ENCODE measurements at regions not wholly inside any gene's neighbourhood (a gene's known extent, or its start where the extent isn't known, plus 50 kb on each side); places are given as distances from the start of the nearest gene placed in this dataset.
A peak's percentile ranks its signal among the peaks of the same experiment; 100 is the strongest.

- DNase-seq: no peak
These were observed 215.6 kb downstream of the FSCB start for GRCh38 chr14:44291366-44291915.

GRCh38 chr14:44287858-44288257 lies 219.2 kb downstream of the FSCB start:
- no peak for DNase-seq

GRCh38 chr14:44286201-44286600 lies 220.9 kb downstream of the FSCB start:
- no peak for DNase-seq

- no peak for DNase-seq
These were observed 223.2 kb downstream of the FSCB start for GRCh38 chr14:44283836-44284235.

- no peak for DNase-seq
These were observed 227.7 kb downstream of the FSCB start for GRCh38 chr14:44279357-44279756.

GRCh38 chr14:44271637-44272036 lies 235.4 kb downstream of the FSCB start:
- DNase-seq: no peak

GRCh38 chr14:44271006-44271405 lies 236.1 kb downstream of the FSCB start:
- DNase-seq: no peak

DNA sequence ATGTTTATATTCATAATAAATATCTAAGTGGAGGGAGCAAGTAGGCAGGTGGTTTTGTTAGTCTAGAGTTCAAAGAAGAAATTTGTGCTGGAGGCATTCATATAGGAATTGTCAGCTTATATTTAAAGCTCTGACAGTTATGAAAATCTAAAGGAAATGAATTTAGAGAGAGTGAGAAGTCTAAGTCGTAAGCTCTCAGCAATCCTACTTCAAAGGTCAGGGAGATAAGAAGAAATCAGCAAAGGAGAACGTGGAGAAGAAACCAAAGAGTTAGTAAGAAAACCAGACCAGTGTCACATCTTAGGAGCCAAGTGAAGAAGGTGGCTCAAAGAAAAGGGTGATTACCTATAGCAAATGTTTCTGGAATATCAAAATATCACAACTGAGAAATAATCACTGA lies 241.8 kb downstream of the FSCB start:
- DNase-seq: no peak

GRCh38 chr14:44215660-44216059 lies 291.4 kb downstream of the FSCB start:
- no peak for DNase-seq

GRCh38 chr14:44211718-44212117 lies 295.4 kb downstream of the FSCB start:
- no peak for DNase-seq

GRCh38 chr14:44204061-44204835 lies 302.8 kb downstream of the FSCB start:
- DNase-seq: no peak

DNA sequence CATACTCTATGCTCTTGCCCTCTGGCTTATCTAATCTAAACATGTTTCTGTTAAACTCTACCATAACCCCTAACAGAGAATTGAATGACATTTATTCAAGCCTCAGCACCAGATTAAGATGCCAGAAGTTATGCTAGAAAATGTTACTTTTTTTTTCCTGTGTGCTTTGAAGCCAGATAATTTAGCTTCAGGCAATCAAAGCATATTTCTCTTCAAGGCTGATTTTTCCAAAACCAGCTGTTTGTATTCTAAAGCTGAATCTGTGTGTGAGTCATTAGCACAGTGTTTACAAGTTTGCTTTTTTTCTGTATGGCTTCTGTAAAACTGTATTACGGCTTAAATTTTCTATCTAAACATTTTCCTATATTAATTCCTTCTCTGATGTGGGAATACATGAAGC lies 326.1 kb downstream of the FSCB start:
- DNase-seq: no peak

GRCh38 chr14:44170556-44170955 lies 336.5 kb downstream of the FSCB start:
- no peak for DNase-seq

GRCh38 chr14:44170101-44170500 lies 337.0 kb downstream of the FSCB start:
- no peak for DNase-seq

GRCh38 chr14:44168566-44168965 lies 338.5 kb downstream of the FSCB start:
- DNase-seq: no peak

DNA sequence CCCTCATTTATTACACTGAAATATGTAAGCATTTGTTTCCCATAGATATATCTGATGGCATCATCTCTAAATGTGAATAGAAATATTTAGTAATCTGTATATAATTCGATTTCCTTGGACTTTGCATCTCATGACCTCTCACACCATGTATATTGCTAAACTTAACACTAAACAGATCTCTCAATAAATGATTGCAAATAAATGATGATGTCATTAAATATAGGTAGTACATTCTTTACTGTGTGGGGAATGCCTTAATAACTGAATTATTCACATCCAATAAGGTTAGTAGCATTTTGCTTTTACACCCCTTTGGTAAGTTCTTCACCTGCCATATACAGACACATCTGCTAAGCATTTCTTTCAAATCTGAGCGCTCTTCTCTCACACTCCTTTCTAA lies 340.5 kb downstream of the FSCB start:
- no peak for DNase-seq

DNA sequence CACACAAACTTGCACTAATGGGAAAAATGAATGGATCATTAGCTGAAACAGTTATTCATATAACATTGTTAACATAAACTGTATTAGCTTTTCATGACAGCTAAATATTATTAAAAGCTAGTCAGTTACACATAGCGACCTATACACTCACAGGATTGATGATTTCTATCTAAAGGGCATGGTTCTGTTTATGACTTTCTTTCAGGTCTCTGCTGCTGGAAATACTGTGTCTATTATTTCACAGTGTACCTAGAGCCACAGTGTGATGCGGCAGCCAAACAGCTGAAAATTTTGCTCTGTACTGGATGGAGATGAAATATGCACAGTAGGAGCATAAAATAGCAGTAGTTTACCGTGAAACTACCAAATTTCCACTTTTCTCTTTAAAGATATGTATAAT lies 341.1 kb downstream of the FSCB start:
- DNase-seq: no peak

- DNase-seq: no peak
These were observed 341.8 kb downstream of the FSCB start for GRCh38 chr14:44165286-44165685.

DNA sequence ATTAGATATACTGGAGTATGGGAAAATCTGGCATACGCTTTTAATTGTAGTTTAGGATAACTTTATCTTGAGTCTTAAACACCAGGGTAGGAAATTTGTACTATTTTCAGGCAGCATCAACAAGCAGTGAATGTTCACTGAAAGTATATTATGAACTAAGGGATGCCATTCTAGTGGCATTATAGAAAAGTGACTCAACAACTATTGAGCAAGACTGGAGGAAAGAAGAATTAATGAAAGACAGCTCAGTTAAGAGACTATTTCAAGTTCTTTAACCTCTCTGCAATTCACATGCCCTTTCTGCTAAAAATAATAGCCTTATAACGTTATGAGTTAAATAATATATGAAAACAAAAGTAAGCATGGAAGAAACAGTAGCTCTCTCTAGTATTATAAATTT lies 343.1 kb downstream of the FSCB start:
- DNase-seq: no peak

DNA sequence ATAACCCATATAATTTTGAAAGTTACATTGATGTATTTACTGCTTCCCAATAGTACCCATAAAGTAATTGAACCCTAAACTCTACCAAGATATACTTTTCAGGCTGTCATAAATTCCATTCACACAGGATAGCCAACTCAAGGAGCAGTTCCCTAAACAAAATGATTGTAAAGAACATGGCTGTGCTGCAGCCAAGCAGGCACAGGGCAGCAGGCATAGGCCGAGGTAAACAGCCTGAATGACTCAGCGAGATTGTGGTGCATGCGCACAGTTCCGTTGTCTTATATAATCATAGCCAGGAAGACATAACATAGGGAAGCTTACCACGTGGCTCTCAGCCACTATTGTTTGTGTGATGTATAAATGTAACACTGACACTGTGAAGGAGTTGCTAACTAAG lies 344.9 kb downstream of the FSCB start:
- DNase-seq: no peak

DNA sequence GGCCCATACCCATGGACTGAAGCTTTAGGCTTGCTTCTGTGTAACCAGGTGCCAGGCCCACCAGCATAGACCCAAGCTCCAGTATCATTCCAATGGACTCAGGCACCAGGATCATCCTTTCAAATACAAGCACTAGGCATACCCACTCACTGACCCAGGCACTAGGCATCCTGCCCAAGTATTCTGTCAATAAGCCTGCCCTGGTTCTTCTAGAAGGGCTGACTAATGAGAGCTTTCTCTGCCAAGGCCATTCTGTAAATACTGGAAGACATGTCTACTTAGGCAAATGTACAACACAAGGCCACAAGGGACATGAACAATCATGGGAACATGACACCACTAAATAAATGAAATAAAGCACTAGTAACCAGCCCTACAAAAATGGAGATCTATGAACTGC lies 352.2 kb downstream of the FSCB start:
- DNase-seq: peak; percentile 11 to 55

GRCh38 chr14:44154446-44154845 lies 352.6 kb downstream of the FSCB start:
- no peak for DNase-seq

DNA sequence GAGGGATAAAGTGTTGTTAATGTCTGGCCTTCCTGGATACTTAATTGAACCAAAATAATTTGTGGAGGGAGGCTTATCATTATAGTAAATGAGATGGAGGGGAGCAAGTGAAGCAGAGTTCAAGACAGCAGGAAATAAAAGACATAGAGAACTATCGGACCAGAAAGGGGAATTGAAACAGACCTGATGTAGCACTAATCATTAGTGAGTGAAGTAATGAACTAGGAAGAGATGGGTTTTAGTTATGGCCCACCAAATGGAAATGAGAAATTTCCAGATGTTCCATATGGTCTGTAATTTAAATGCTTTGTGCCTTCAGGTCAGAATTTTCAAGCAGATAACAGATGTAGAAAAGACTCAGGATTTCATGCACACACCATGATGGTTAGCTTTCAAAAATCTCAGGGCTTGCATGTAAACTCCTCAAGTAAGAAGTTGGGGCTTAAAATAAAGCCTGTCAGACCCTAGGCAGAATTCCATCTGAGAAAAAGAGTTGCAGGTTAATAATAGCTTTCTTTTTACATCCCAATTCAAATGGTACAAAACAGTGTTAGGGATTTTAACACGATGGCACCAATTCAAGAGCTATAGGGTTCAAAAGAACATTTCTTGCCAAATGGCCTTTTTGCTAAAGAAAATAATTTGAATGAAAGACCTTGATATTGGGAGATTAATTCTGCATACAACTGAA lies 355.8 kb downstream of the FSCB start:
- DNase-seq: no peak

- peak; percentile 57 to 78 for DNase-seq
These were observed 357.5 kb downstream of the FSCB start for GRCh38 chr14:44149597-44149996.
